ENCODE measurements at regions not wholly inside any gene's neighbourhood (a gene's known extent, or its start where the extent isn't known, plus 50 kb on each side); places are given as distances from the start of the nearest gene placed in this dataset.

- Histone ChIP-seq H3K4me1 (no peaks in the 10 kb centered on the region), H3K36me3 (replicated peaks in 1 of 2; ENCODE audit: insufficient read depth in 1 of 2, low read depth in 2 of 2) (no peaks in the 10 kb centered on the region), H3K27ac (no peak overlapping the region), H3K9me3 (no peaks in the 10 kb centered on the region), H3K4me3 (no peak overlapping the region), H3K27me3 (no peaks in the 10 kb centered on the region)
- intact Hi-C loops (cut with DNase I) = no loop called here
- ATAC-seq (no peak), DNase-seq (no peak)
- TF ChIP-seq CTCF (IDR thresholded peaks at IDR 0.05) (no peak), POLR2A (IDR thresholded peaks at IDR 0.05) (no peak)
- WGBS, 2 donors = 70 to 76% methylated on average over 4 of the region's 4 CpGs
Measured at GRCh38 chr18:3333056-3333720, 71.3 kb downstream of the MYL12B start.

- Histone ChIP-seq H3K4me1 (no peaks in the 10 kb centered on the region), H3K27ac (no peak overlapping the region), H3K36me3 (replicated peaks in 1 of 2; ENCODE audit: insufficient read depth in 1 of 2, low read depth in 2 of 2) (no peaks in the 10 kb centered on the region), H3K4me3 (no peak overlapping the region), H3K9me3 (no peaks in the 10 kb centered on the region), H3K27me3 (no peaks in the 10 kb centered on the region)
- WGBS, 2 donors = 79 to 85% methylated on average over 4 of the region's 4 CpGs
- DNase-seq (no peak), ATAC-seq (no peak)
- intact Hi-C loops (cut with DNase I) = no loop called here
- no peak for TF ChIP-seq CTCF (IDR thresholded peaks at IDR 0.05)
- TF ChIP-seq POLR2A (IDR thresholded peaks at IDR 0.05) = no peak
Measured at GRCh38 chr18:3333721-3334386, 71.9 kb downstream of the MYL12B start.

GRCh38 chr18:3340015-3340681, 78.2 kb downstream of the MYL12B start:
- DNase-seq (no peak), ATAC-seq (no peak)
- TF ChIP-seq CTCF (IDR thresholded peaks at IDR 0.05) (no peak), POLR2A (IDR thresholded peaks at IDR 0.05) (no peak)
- Histone ChIP-seq H3K36me3 (replicated peaks in 1 of 2; ENCODE audit: insufficient read depth in 1 of 2, low read depth in 2 of 2) (no peaks in the 10 kb centered on the region), H3K4me3 (no peak overlapping the region), H3K9me3 (no peaks in the 10 kb centered on the region), H3K4me1 (no peaks in the 10 kb centered on the region), H3K27me3 (no peaks in the 10 kb centered on the region), H3K27ac (no peak overlapping the region)
- 71 to 73% methylated on average over 6 of the region's 6 CpGs for WGBS, 2 donors
- intact Hi-C loops (cut with DNase I) = no loop called here

GRCh38 chr18:3340682-3341097, 78.8 kb downstream of the MYL12B start:
- DNase-seq (no peak), ATAC-seq (no peak)
- H3K9me3 ChIP-seq = no peaks in the 10 kb centered on the region
- intact Hi-C loops (cut with DNase I) = no loop called here
- no peaks in the 10 kb centered on the region for H3K27me3 ChIP-seq
- no peak for TF ChIP-seq CTCF (IDR thresholded peaks at IDR 0.05)
- TF ChIP-seq POLR2A (IDR thresholded peaks at IDR 0.05) = no peak
- H3K36me3 ChIP-seq (replicated peaks in 1 of 2; ENCODE audit: insufficient read depth in 1 of 2, low read depth in 2 of 2) = no peaks in the 10 kb centered on the region
- H3K27ac ChIP-seq = no peak overlapping the region
- no peak overlapping the region for H3K4me3 ChIP-seq
- WGBS, 2 donors = 71 to 72% methylated on average over 2 of the region's 2 CpGs
- no peaks in the 10 kb centered on the region for H3K4me1 ChIP-seq

Measured in body of pancreas (tissue), 4 donors.